ENCODE measurements at regions not wholly inside any gene's neighbourhood (a gene's known extent, or its start where the extent isn't known, plus 50 kb on each side); places are given as distances from the start of the nearest gene placed in this dataset.

DNA sequence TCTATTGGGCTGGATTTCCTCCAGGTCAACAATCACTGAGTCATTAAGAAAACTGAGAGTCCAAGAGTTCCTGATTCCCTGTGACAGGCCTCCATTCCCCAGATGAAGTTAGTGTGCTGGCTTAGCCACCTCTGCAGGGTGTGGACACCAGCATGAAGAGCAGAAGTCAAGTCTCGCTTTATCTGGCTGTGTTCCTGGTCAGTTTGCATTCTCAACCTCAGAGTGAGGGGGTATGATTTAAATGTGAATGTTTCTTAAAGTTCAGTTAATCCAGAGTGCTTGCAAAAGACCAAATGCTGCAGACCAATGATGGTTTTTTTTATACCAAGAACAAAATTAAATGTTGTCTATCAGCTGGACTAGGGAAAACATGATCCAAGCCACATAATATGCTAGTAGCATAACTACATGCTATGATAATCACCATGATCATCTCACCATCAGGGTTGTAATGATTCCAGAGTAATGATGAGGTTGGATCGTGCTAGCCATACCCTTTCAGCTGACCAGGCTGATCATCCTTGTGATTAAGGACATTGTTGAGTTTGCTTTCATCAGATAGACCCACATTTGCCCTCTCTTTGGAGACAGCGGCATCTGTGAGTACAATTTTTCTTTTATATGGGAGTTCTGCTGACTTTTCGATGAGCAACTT, 145.8 kb upstream of the ARHGAP20 start (continued):
- no peak for TF ChIP-seq POLR2AphosphoS2 (IDR thresholded peaks at IDR 0.05; ENCODE audit: low read depth, low read length)
- TF ChIP-seq, protein P1, sequence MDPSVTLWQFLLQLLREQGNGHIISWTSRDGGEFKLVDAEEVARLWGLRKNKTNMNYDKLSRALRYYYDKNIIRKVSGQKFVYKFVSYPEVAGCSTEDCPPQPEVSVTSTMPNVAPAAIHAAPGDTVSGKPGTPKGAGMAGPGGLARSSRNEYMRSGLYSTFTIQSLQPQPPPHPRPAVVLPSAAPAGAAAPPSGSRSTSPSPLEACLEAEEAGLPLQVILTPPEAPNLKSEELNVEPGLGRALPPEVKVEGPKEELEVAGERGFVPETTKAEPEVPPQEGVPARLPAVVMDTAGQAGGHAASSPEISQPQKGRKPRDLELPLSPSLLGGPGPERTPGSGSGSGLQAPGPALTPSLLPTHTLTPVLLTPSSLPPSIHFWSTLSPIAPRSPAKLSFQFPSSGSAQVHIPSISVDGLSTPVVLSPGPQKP (IDR thresholded peaks at IDR 0.05; ENCODE audit: low read depth, low read length) = no peak

DNA sequence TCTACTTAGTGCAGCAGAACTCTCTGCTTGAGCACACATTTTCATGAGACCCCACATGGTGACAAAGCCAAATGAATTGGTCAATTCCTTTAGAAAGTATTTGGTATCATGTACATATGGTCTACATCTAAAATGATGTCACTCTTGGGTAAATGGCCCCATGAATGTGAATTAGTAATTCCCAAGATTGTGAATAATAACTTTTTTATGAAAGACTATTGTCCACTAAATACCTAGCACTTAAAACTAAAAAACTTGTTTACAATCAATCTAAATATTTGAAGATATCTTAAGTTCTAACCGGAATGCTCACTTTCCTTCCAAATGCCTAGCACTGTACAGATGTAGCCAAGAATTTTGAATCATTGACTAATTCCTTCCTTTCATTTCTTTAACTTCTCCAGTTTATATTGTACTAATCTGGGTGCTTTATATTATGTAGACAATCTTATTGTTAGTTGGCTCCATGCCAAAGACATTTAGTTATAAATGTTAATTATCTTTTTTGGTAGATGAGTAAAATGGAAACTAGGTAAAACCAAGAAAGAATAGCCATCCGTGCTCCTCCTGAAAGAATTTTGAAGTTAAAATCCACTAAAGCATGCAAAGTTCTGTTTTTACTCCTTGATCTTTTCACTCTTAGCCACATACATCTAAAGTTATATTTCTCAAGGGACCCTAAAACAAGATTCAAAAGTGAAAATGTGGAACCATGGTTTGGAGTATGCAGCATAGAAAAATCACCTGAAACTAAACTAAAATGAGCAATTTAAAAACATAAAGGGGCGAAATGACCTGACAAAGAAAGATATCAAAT, 145.0 kb upstream of the ARHGAP20 start:
- H3K9ac ChIP-seq (ENCODE audit: control insufficient read depth, insufficient read depth, low read length) = no peak overlapping the region
- no peaks in the 10 kb centered on the region for H3K27me3 ChIP-seq (replicated peaks in 1 of 2; ENCODE audit: control insufficient read depth in 2 of 2, insufficient read depth in 2 of 2, low read length in 1 of 2)
- intact Hi-C loops (cut with micrococcal nuclease; ENCODE audit: unreplicated experiment) = loop anchor here (5.0 kb wide), 1 partner anchor 375 kb away; no protein-coding TSS in a partner anchor
- peak overlapping the region; percentile 26 for H3K4me2 ChIP-seq (ENCODE audit: control insufficient read depth, insufficient read depth)
- SMC1A ChIA-PET (ENCODE audit: uncharacterized antibody, unreplicated experiment) = no interaction called here
- no peaks in the 10 kb centered on the region for H3K79me2 ChIP-seq (ENCODE audit: control insufficient read depth, insufficient read depth, low read length)
- no peaks in the 10 kb centered on the region for H4K20me1 ChIP-seq (ENCODE audit: control insufficient read depth, insufficient read depth)
- FAIRE-seq (peak; percentile 79), DNase-seq (ENCODE audit: low read depth, low spot score) (peak; percentile 39), ATAC-seq (peak; percentile 52)
- WGBS (ENCODE audit: insufficient coverage, insufficient replicate concordance, low lambda C conversion rate, missing lambda C conversion rate) = 14% methylated on average over 3 of the region's 3 CpGs
- BruUV-seq (replicated peaks) = no TSS peak
- H2AFZ ChIP-seq (ENCODE audit: control insufficient read depth, low read depth, low read length) = no peak overlapping the region
- H3K27ac ChIP-seq (ENCODE audit: control insufficient read depth, insufficient read depth) = no peak overlapping the region; the same call in 1 of the 2 replicates
- no peaks in the 10 kb centered on the region; the same call in 2 of the 3 replicates for H3K9me3 ChIP-seq (replicated peaks; ENCODE audit: control insufficient read depth, insufficient read depth, low read length)
- H3K4me1 ChIP-seq (ENCODE audit: control insufficient read depth, insufficient read depth, low read length) = peaks cover 10% of the 10 kb centered on the region
- RAD21 ChIA-PET (ENCODE audit: unreplicated experiment) = interaction anchor here (1.1 kb wide), 1 partner anchor 44 kb away, joined by 4 read pairs; no protein-coding TSS in a partner anchor
- H3K36me3 ChIP-seq (ENCODE audit: control insufficient read depth in 2 of 2, insufficient read depth in 2 of 2, low read length in 1 of 2) = no peaks in the 10 kb centered on the region
- CTCF ChIA-PET = no interaction called here
- POLR2A ChIA-PET = no interaction called here
- in situ Hi-C loops (cut with MboI) = no loop called here
- no peak overlapping the region for H3K4me3 ChIP-seq
- TF ChIP-seq, protein P2, sequence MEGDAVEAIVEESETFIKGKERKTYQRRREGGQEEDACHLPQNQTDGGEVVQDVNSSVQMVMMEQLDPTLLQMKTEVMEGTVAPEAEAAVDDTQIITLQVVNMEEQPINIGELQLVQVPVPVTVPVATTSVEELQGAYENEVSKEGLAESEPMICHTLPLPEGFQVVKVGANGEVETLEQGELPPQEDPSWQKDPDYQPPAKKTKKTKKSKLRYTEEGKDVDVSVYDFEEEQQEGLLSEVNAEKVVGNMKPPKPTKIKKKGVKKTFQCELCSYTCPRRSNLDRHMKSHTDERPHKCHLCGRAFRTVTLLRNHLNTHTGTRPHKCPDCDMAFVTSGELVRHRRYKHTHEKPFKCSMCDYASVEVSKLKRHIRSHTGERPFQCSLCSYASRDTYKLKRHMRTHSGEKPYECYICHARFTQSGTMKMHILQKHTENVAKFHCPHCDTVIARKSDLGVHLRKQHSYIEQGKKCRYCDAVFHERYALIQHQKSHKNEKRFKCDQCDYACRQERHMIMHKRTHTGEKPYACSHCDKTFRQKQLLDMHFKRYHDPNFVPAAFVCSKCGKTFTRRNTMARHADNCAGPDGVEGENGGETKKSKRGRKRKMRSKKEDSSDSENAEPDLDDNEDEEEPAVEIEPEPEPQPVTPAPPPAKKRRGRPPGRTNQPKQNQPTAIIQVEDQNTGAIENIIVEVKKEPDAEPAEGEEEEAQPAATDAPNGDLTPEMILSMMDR (IDR thresholded peaks at IDR 0.05 in 2 of 3, conservative IDR thresholded peaks at IDR 0.05 in 1 of 3; ENCODE audit: control insufficient read depth in 2 of 3, extremely low read depth in 1 of 3, insufficient read depth in 1 of 3, low read depth in 3 of 3, low read length in 3 of 3) = no peak
- TF ChIP-seq DPF2 (IDR thresholded peaks at IDR 0.05) (0 out of 2 replicates have a peak, but pooled peaks have one; percentile 20), SMARCA5 (IDR thresholded peaks at IDR 0.05) (no peak), EGR1 (IDR thresholded peaks at IDR 0.05; ENCODE audit: borderline replicate concordance in 1 of 2, low read depth in 2 of 2, low read length in 2 of 2) (no peak), TBL1XR1 (IDR thresholded peaks at IDR 0.05; ENCODE audit: low read depth, low read length) (no peak), MTA3 (IDR thresholded peaks at IDR 0.05; ENCODE audit: borderline replicate concordance, low read length) (no peak), CBFB (IDR thresholded peaks at IDR 0.05; ENCODE audit: low read depth) (no peak), HDAC2 (IDR thresholded peaks at IDR 0.05) (no peak), RFX5 (IDR thresholded peaks at IDR 0.05; ENCODE audit: low read depth, low read length) (no peak), MEF2B (IDR thresholded peaks at IDR 0.05; ENCODE audit: partially characterized antibody, poor library complexity, severe bottlenecking) (peak; percentile 77), SMAD5 (IDR thresholded peaks at IDR 0.05; ENCODE audit: low read depth) (no peak), NR2C1 (IDR thresholded peaks at IDR 0.05) (no peak), NFYA (IDR thresholded peaks at IDR 0.05; ENCODE audit: borderline replicate concordance, low read depth, low read length) (no peak)
- TF ChIP-seq, protein P3, sequence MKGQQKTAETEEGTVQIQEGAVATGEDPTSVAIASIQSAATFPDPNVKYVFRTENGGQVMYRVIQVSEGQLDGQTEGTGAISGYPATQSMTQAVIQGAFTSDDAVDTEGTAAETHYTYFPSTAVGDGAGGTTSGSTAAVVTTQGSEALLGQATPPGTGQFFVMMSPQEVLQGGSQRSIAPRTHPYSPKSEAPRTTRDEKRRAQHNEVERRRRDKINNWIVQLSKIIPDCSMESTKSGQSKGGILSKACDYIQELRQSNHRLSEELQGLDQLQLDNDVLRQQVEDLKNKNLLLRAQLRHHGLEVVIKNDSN (IDR thresholded peaks at IDR 0.05; ENCODE audit: borderline replicate concordance, extremely low read length, insufficient read depth, low read depth, low read length) = no peak
- TF ChIP-seq, protein P4, sequence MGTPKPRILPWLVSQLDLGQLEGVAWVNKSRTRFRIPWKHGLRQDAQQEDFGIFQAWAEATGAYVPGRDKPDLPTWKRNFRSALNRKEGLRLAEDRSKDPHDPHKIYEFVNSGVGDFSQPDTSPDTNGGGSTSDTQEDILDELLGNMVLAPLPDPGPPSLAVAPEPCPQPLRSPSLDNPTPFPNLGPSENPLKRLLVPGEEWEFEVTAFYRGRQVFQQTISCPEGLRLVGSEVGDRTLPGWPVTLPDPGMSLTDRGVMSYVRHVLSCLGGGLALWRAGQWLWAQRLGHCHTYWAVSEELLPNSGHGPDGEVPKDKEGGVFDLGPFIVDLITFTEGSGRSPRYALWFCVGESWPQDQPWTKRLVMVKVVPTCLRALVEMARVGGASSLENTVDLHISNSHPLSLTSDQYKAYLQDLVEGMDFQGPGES (IDR thresholded peaks at IDR 0.05) = no peak

Measured in GM12878 (cell line).